IMR-90 (cell line): ENCODE measurements at regions not wholly inside any gene's neighbourhood (a gene's known extent, or its start where the extent isn't known, plus 50 kb on each side); places are given as distances from the start of the nearest gene placed in this dataset.

Source experiments
- ATAC-seq: fragments of 200-7000 bp; cut with Tn5 transposase; 2 replicates; pipeline ENCODE4 v1.9.1; 2020; ENCODE audit warnings: low read depth, mild to moderate bottlenecking, moderate library complexity
- BruUV-seq: library from RNA; stranded (reverse); fragments of 400-500 nt; replicated peaks from 2 replicates; lab custom pipeline; 2021; lab: Mats Ljungman, UMichigan
- CTCF ChIA-PET: fragments of 300-600 bp; formaldehyde crosslinking; extraction: SDS; loops from one replicate; lab custom pipeline; 2021; ENCODE audit warnings: antibody characterized with exemption; lab: Yijun Ruan, JAX
- POLR2A ChIA-PET: fragments of 300-600 bp; sonication (Branson Sonifier 250); formaldehyde crosslinking; loops from one replicate; lab custom pipeline; 2022; ENCODE audit warnings: antibody characterized with exemption; ENCODE audit not compliant: unreplicated experiment; lab: Charles Lee
- DNase-seq: peaks from one replicate; pipeline ENCODE4 v3.0.0; 2013
- H2AFZ ChIP-seq: replicated peaks from 2 replicates; pipeline ENCODE3; 2013; ENCODE audit warnings: low read length, mild to moderate bottlenecking; ENCODE audit not compliant: poor library complexity
- H2AK5ac ChIP-seq: 2 replicates; pipeline ENCODE4 v1.6.1; 2013; ENCODE audit warnings: low read depth, low read length, inconsistent platforms
- H2AK9ac ChIP-seq: replicated peaks from 2 replicates; pipeline ENCODE3; 2013; ENCODE audit warnings: mild to moderate bottlenecking, low read depth, low read length, moderate library complexity; ENCODE audit not compliant: poor library complexity
- H2BK120ac ChIP-seq: 2 replicates; pipeline ENCODE4 v1.6.1; 2013; ENCODE audit warnings: low read depth, low read length, inconsistent platforms
- H2BK15ac ChIP-seq: 3 replicates; pipeline ENCODE4 v1.6.1; 2013; ENCODE audit warnings: low read depth, low read length, inconsistent platforms
- H2BK20ac ChIP-seq: 2 replicates; pipeline ENCODE4 v1.6.1; 2013; ENCODE audit warnings: low read depth, mild to moderate bottlenecking, inconsistent platforms, low read length, moderate library complexity
- H2BK5ac ChIP-seq: 2 replicates; pipeline ENCODE4 v1.6.1; 2013; ENCODE audit warnings: mild to moderate bottlenecking, low read depth, low read length, inconsistent platforms; ENCODE audit not compliant: poor library complexity, severe bottlenecking
- H3K14ac ChIP-seq: replicated peaks from 2 replicates; pipeline ENCODE4 v1.6.1; 2013; ENCODE audit warnings: low read depth, low read length, inconsistent platforms
- H3K18ac ChIP-seq: 2 replicates; pipeline ENCODE4 v1.6.1; 2013; ENCODE audit warnings: low read depth, low read length, control low read depth
- H3K23ac ChIP-seq: 2 replicates; pipeline ENCODE4 v1.6.1; 2013; ENCODE audit warnings: low read depth, low read length, inconsistent platforms
- H3K27ac ChIP-seq: 2 replicates; pipeline ENCODE4 v1.5.1; 2013; ENCODE audit warnings: mild to moderate bottlenecking, control low read depth, low read length; ENCODE audit not compliant: insufficient read depth
- H3K27me3 ChIP-seq: 2 replicates; pipeline ENCODE4 v1.6.1; 2013; ENCODE audit warnings: low read length; ENCODE audit not compliant: control insufficient read depth, insufficient read depth
- H3K36me3 ChIP-seq: 2 replicates; pipeline ENCODE4 v1.6.1; 2013; ENCODE audit warnings: low read length, mixed read lengths; ENCODE audit not compliant: control insufficient read depth, insufficient read depth
- H3K4ac ChIP-seq: 2 replicates; pipeline ENCODE4 v1.6.1; 2013; ENCODE audit warnings: low read depth, low read length, inconsistent platforms
- H3K4me1 ChIP-seq: 2 replicates; pipeline ENCODE4 v1.6.1; 2013; ENCODE audit warnings: low read length, mixed read lengths; ENCODE audit not compliant: control insufficient read depth, insufficient read depth
- H3K4me2 ChIP-seq: 2 replicates; pipeline ENCODE4 v1.6.1; 2013; ENCODE audit warnings: low read depth, mild to moderate bottlenecking, control low read depth, low read length, moderate library complexity
- H3K4me3 ChIP-seq: 2 replicates; pipeline ENCODE4 v1.5.1; 2013; ENCODE audit warnings: low read depth, mild to moderate bottlenecking, control low read depth, low read length, moderate library complexity; ENCODE audit not compliant: insufficient read depth
- H3K56ac ChIP-seq: 2 replicates; pipeline ENCODE4 v1.6.1; 2013; ENCODE audit warnings: low read length, inconsistent platforms; ENCODE audit not compliant: insufficient read depth; ENCODE audit errors: extremely low read depth
- H3K79me1 ChIP-seq, 2 experiments: 2 replicates each; pipeline ENCODE4 v1.6.1; 2013; ENCODE audit warnings: low read length in 2 of 2, inconsistent platforms in 1 of 2, low read depth in 1 of 2
- H3K9ac ChIP-seq: 2 replicates; pipeline ENCODE4 v1.6.1; 2013; ENCODE audit warnings: low read depth, low read length, control low read depth
- H3K9me1 ChIP-seq: 2 replicates; pipeline ENCODE4 v1.6.1; 2013; ENCODE audit warnings: low read length, inconsistent platforms; ENCODE audit not compliant: insufficient read depth
- H3K9me3 ChIP-seq: 2 replicates; pipeline ENCODE4 v1.6.1; 2013; ENCODE audit warnings: low read length; ENCODE audit not compliant: control insufficient read depth, insufficient read depth
- H4K20me1 ChIP-seq: 2 replicates; pipeline ENCODE4 v1.6.1; 2013; ENCODE audit warnings: low read length, inconsistent platforms; ENCODE audit not compliant: insufficient read depth
- H4K5ac ChIP-seq: 2 replicates; pipeline ENCODE4 v1.6.1; 2013; ENCODE audit warnings: mild to moderate bottlenecking, low read depth, low read length, control low read depth
- H4K8ac ChIP-seq, 2 experiments: 2 replicates each; pipeline ENCODE4 v1.6.1; 2013; ENCODE audit warnings: low read depth in 2 of 2, low read length in 2 of 2, control low read depth in 1 of 2, inconsistent platforms in 1 of 2
- H4K91ac ChIP-seq: 2 replicates; pipeline ENCODE4 v1.6.1; 2013; ENCODE audit warnings: low read depth, low read length, inconsistent platforms; ENCODE audit not compliant: insufficient read depth
- BHLHE40 ChIP-seq: fragments of 150-350 bp; IDR thresholded peaks from 2 replicates; pipeline ENCODE4 v1.6.1; 2016; ENCODE audit warnings: mild to moderate bottlenecking, low read depth, low read length
- CEBPB ChIP-seq: IDR thresholded peaks from 2 replicates; pipeline ENCODE4 v1.6.1; 2012; ENCODE audit warnings: low read depth, low read length, improper control_type of control experiment
- CHD1 ChIP-seq: IDR thresholded peaks from 2 replicates; pipeline ENCODE4 v1.6.1; 2012; ENCODE audit warnings: low read depth, low read length, improper control_type of control experiment
- CTCF ChIP-seq: conservative IDR thresholded peaks from 2 replicates; pipeline ENCODE4 v1.5.1; 2012; ENCODE audit warnings: mild to moderate bottlenecking, low read depth, low read length, improper control_type of control experiment
- ELK1 ChIP-seq: fragments of 150-350 bp; IDR thresholded peaks from 2 replicates; pipeline ENCODE4 v1.6.1; 2016; ENCODE audit warnings: low read depth, mild to moderate bottlenecking, low read length, moderate library complexity, borderline replicate concordance
- FOS ChIP-seq: fragments of 150-350 bp; IDR thresholded peaks from 2 replicates; pipeline ENCODE4 v1.6.1; 2016; ENCODE audit warnings: low read depth, low read length
- MAFK ChIP-seq: IDR thresholded peaks from 2 replicates; pipeline ENCODE4 v1.6.1; 2012; ENCODE audit warnings: low read depth, low read length, improper control_type of control experiment
- MAZ ChIP-seq: IDR thresholded peaks from 2 replicates; pipeline ENCODE4 v1.6.1; 2012; ENCODE audit warnings: low read depth, mild to moderate bottlenecking, low read length, improper control_type of control experiment, moderate library complexity, borderline replicate concordance
- MXI1 ChIP-seq: IDR thresholded peaks from 2 replicates; pipeline ENCODE4 v1.6.1; 2012; ENCODE audit warnings: low read depth, mild to moderate bottlenecking, low read length, moderate library complexity, borderline replicate concordance
- NFE2L2 ChIP-seq: fragments of 150-350 bp; IDR thresholded peaks from 2 replicates; pipeline ENCODE4 v1.6.1; 2016; ENCODE audit warnings: low read depth, mild to moderate bottlenecking, low read length
- POLR2A ChIP-seq: IDR thresholded peaks from 2 replicates; pipeline ENCODE4 v1.6.1; 2012; ENCODE audit warnings: mild to moderate bottlenecking, low read depth, low read length
- RAD21 ChIP-seq: IDR thresholded peaks from 2 replicates; pipeline ENCODE4 v1.6.1; 2012; ENCODE audit warnings: low read length, improper control_type of control experiment
- RCOR1 ChIP-seq: IDR thresholded peaks from 2 replicates; pipeline ENCODE4 v1.6.1; 2012; ENCODE audit warnings: mild to moderate bottlenecking, low read length, improper control_type of control experiment; ENCODE audit not compliant: insufficient replicate concordance
- RFX5 ChIP-seq: IDR thresholded peaks from 2 replicates; pipeline ENCODE4 v1.8.0; 2012; ENCODE audit warnings: low read depth, mild to moderate bottlenecking, low read length, moderate library complexity
- SMC3 ChIP-seq: fragments of 150-350 bp; IDR thresholded peaks from 2 replicates; pipeline ENCODE4 v1.6.1; 2016; ENCODE audit warnings: low read depth, mild to moderate bottlenecking, antibody characterized with exemption, low read length, moderate library complexity
- USF2 ChIP-seq: fragments of 150-350 bp; IDR thresholded peaks from 2 replicates; pipeline ENCODE4 v1.6.1; 2017; ENCODE audit warnings: mild to moderate bottlenecking, antibody characterized with exemption, low read length, low read depth
- dilution Hi-C: fragments of 300-500 bp; cut with HindIII; formaldehyde crosslinking; loops from one replicate; pipeline ENCODE4 v1.14.3; 2018; ENCODE audit warnings: low sequenced_read_pairs; ENCODE audit not compliant: unreplicated experiment
- in situ Hi-C: fragments of 300-500 bp; cut with MboI; formaldehyde crosslinking; loops from 3 replicates; pipeline ENCODE4 v1.14.3; 2019; ENCODE audit warnings: low sequenced_read_pairs, inconsistent platforms, mixed read lengths
- intact Hi-C: fragments of 100-400 bp; cut with micrococcal nuclease; formaldehyde crosslinking; loops from 2 replicates; pipeline ENCODE4 v1.10.0; 2022

GRCh38 chr2:160592993-160593392, 99.4 kb upstream of the RBMS1 start:
- Histone ChIP-seq H3K4me2 (no peak overlapping the region), H2BK20ac (no peak overlapping the region), H3K4me1 (no peaks in the 10 kb centered on the region), H2AK9ac (no peak overlapping the region), H2BK15ac (no peak overlapping the region), H3K27ac (no peak overlapping the region), H3K9ac (no peak overlapping the region), H3K9me3 (no peaks in the 10 kb centered on the region), H3K23ac (no peak overlapping the region), H4K20me1 (no peaks in the 10 kb centered on the region), H4K5ac (no peak overlapping the region), H2BK5ac (no peak overlapping the region), H3K56ac (no peak overlapping the region), H2BK120ac (no peak overlapping the region), H3K36me3 (no peaks in the 10 kb centered on the region), H3K27me3 (no peaks in the 10 kb centered on the region), H3K14ac (no peak overlapping the region), H3K9me1 (no peaks in the 10 kb centered on the region), H3K79me1 (no peaks in the 10 kb centered on the region), H4K8ac (no peak overlapping the region), H2AFZ (no peak overlapping the region), H3K18ac (no peak overlapping the region), H2AK5ac (no peak overlapping the region), H3K4me3 (no peak overlapping the region), H3K4ac (no peak overlapping the region), H4K91ac (no peak overlapping the region)
- ChIA-PET CTCF (interaction anchor here (1.0 kb wide), 1 partner anchor 378 kb away, joined by 3 read pairs; no protein-coding TSS in a partner anchor), POLR2A (no interaction called here)
- TF ChIP-seq NFE2L2, result no peak
- no peak for TF ChIP-seq FOS
- no peak for TF ChIP-seq CEBPB
- TF ChIP-seq MAZ, result no peak
- no peak for TF ChIP-seq POLR2A
- TF ChIP-seq BHLHE40, result no peak
- TF ChIP-seq CHD1, result no peak
- no peak for TF ChIP-seq RAD21
- TF ChIP-seq USF2, result no peak
- no peak for TF ChIP-seq SMC3
- TF ChIP-seq MXI1, result no peak
- no peak for TF ChIP-seq CTCF
- no peak for TF ChIP-seq RCOR1
- TF ChIP-seq ELK1, result no peak
- no peak for TF ChIP-seq RFX5
- no peak for TF ChIP-seq MAFK
- intact Hi-C loops, result loop anchor here (10.0 kb wide), 1 partner anchor 472 kb away; no protein-coding TSS in a partner anchor
- dilution Hi-C loops, result no loop called here
- ATAC-seq, result no peak
- BruUV-seq, result no TSS peak
- DNase-seq, result no peak
- in situ Hi-C loops, result no loop called here
